Activated naive CD4-positive, alpha-beta T cell treated with anti-CD3 and anti-CD28 coated beads, Interleukin-2, amount 50 U/mL, for 72 hours (primary cell): ENCODE measurements at regions not wholly inside any gene's neighbourhood (a gene's known extent, or its start where the extent isn't known, plus 50 kb on each side); places are given as distances from the start of the nearest gene placed in this dataset.
"Not testable (repeated sequence)": the region's sequence is repeated elsewhere in the genome, so short reads cannot be mapped to it uniquely, and the experiment has no call there.

ENCODE experiments used
- ATAC-seq, 2 donors: fragments of 150-1000 bp; cut with Tn5 transposase; 2 replicates each; pipeline ENCODE4 v1.10.0; 2021; ENCODE audit warnings: mild to moderate bottlenecking in 2 of 2, moderate library complexity in 2 of 2
- DNase-seq, 2 donors: peaks; one replicate each; pipeline ENCODE4 v3.0.0; 2021 to 2022; ENCODE audit warnings: low spot score in 2 of 2
- H3K27ac Mint-ChIP-seq, 2 donors: one replicate each; pipeline ENCODE4 v1.8.0; 2022; ENCODE audit warnings: mild to moderate bottlenecking in 2 of 2, mixed read lengths in 2 of 2
- H3K36me3 Mint-ChIP-seq, 2 donors: one replicate each; pipeline ENCODE4 v1.8.0; 2022; ENCODE audit warnings: mixed read lengths in 2 of 2
- H3K9me3 Mint-ChIP-seq, 2 donors: one replicate each; pipeline ENCODE4 v1.8.0; 2022; ENCODE audit warnings: mixed read lengths in 2 of 2

DNA sequence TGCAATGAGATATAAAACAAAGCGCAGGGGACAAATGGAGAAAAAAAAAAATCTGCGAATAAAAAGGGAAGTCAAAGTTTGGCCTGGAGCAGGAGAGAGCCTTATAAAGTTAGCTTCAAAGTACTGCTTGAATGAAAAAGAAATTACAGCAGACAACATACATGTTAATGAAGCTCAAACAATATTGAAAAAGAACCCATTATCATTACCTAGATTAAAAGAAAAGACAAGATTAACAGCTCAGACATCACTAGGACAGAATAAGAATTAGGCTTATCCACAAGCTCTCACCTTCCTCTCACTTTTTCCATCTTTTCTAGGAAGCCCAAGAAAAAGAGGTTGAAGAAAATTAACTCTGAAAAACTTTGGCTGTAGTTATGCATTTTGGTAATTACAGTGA is 503.5 kb downstream of the ETNK1 start:
- Mint-ChIP-seq H3K9me3 (peaks cover 5 to 6% of the 10 kb centered on the region in 2 donors), H3K36me3 (no peaks in the 10 kb centered on the region), H3K27ac (no peak overlapping the region)
- no peak for ATAC-seq
- no peak for DNase-seq

DNA sequence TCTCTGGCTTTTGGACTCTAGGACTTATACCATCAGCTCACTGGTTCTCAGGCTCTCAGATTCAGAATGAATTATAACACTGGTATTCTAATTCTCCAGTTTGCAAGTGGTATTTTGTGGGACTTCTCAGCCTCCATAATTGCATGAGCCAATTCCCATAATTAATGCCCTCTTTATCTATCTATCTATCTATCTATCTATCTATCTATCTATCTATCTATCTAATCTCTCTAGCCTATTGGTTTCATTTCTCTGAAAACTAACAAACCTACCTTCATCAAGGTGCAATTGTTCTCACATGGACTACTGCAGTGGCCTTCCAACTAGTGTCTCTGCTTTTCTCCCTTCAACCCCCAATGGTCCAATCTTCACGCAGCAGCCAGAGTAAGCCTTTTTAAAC is 507.4 kb downstream of the ETNK1 start:
- Mint-ChIP-seq H3K9me3 (peaks cover 3 to 14% of the 10 kb centered on the region in 2 donors), H3K36me3 (no peaks in the 10 kb centered on the region), H3K27ac (no peak overlapping the region)
- no peak for ATAC-seq
- DNase-seq: no peak

GRCh38 chr12:23133471-23133870 is 508.5 kb downstream of the ETNK1 start:
- ATAC-seq (no peak), DNase-seq (no peak)
- H3K27ac Mint-ChIP-seq: no peak overlapping the region
- H3K36me3 Mint-ChIP-seq: no peaks in the 10 kb centered on the region
- peaks cover 4 to 15% of the 10 kb centered on the region in 2 donors for H3K9me3 Mint-ChIP-seq

GRCh38 chr12:23139026-23139425 is 514.1 kb downstream of the ETNK1 start:
- no peak for DNase-seq
- no peaks in the 10 kb centered on the region for H3K36me3 Mint-ChIP-seq
- ATAC-seq: no peak
- H3K27ac Mint-ChIP-seq: no peak overlapping the region
- H3K9me3 Mint-ChIP-seq: peaks cover 15 to 19% of the 10 kb centered on the region in 2 donors

DNA sequence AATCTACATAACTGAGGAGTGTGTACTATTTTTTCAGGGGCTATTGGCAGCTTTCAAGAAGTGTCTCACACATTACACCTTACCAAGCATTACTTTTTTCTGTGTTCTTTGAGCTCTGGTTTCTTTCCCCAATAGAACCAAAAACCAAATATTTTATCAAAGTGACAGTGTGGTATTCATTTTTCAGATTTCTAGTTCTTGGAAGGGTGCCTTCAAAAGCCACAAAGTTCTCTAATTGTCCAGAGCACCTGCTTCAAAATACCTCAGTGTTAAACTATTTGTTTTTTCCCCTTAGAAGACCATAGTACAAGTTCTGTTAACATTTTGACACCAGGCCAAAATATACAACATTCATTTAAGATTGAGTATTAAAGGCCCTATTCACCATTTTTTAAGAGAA is 515.7 kb downstream of the ETNK1 start:
- H3K9me3 Mint-ChIP-seq: peaks cover 22 to 34% of the 10 kb centered on the region in 2 donors
- no peak overlapping the region for H3K27ac Mint-ChIP-seq
- no peak for ATAC-seq
- peaks cover 7 to 8% of the 10 kb centered on the region in 2 donors for H3K36me3 Mint-ChIP-seq
- DNase-seq: no peak

- DNase-seq (no peak), ATAC-seq (no peak)
- H3K36me3 Mint-ChIP-seq: peaks cover 9 to 11% of the 10 kb centered on the region in 2 donors
- no peak overlapping the region for H3K27ac Mint-ChIP-seq
- peaks cover 24 to 34% of the 10 kb centered on the region in 2 donors for H3K9me3 Mint-ChIP-seq
These were observed 516.4 kb downstream of the ETNK1 start for GRCh38 chr12:23141335-23141734.

GRCh38 chr12:23146070-23146469 is 521.1 kb downstream of the ETNK1 start:
- ATAC-seq, DNase-seq, H3K27ac Mint-ChIP-seq: not testable (repeated sequence)
- Mint-ChIP-seq H3K36me3 (peaks cover 9 to 15% of the 10 kb centered on the region in 2 donors), H3K9me3 (peaks cover 17 to 31% of the 10 kb centered on the region in 2 donors)

DNA sequence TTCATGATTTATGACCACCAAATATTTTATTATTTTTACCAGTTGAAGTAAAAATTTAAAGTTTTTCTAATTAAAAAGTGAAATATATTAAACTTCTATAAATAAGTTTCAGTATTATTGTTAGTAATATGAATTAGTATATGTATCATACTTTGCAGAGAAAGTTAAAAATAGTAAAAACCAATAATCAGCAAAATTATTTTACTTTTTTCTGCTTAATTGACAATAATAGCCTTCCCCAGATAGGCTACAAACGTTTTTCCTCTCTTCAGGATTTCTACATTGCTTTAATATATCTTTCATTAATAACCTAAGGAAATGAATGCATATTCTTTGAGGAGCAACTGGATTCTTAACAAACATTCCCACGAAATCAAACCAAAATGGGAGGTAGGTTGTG is 543.5 kb downstream of the ETNK1 start:
- DNase-seq (no peak), ATAC-seq (no peak)
- peaks cover 1 to 6% of the 10 kb centered on the region in 2 donors for H3K9me3 Mint-ChIP-seq
- H3K36me3 Mint-ChIP-seq: no peaks in the 10 kb centered on the region
- no peak overlapping the region for H3K27ac Mint-ChIP-seq

- H3K9me3 Mint-ChIP-seq: peaks cover 8 to 13% of the 10 kb centered on the region in 2 donors
- no peaks in the 10 kb centered on the region for H3K36me3 Mint-ChIP-seq
- DNase-seq (no peak), ATAC-seq (no peak)
- H3K27ac Mint-ChIP-seq: no peak overlapping the region
These were observed 544.2 kb downstream of the ETNK1 start for GRCh38 chr12:23169012-23169695.

DNA sequence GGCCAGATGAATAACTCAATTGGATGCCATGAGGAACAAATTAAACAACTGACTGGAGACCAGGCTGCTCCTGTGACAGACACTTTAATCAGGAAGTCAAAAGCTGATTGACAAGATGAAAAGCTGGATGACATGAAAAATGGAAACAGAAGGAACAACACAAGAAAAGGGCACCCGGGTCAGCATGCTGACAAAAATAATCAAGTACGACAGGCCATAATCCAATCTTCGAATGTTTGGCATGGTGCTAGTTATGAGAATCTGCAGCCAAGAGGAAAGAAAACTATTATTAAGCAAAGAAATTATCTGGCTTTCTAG is 544.7 kb downstream of the ETNK1 start:
- no peak for DNase-seq
- Mint-ChIP-seq H3K36me3 (no peaks in the 10 kb centered on the region), H3K27ac (no peak overlapping the region), H3K9me3 (peaks cover 10 to 14% of the 10 kb centered on the region in 2 donors)
- ATAC-seq: no peak

- peaks cover 10 to 14% of the 10 kb centered on the region in 2 donors for H3K9me3 Mint-ChIP-seq
- H3K27ac Mint-ChIP-seq: no peak overlapping the region
- DNase-seq: no peak
- H3K36me3 Mint-ChIP-seq: no peaks in the 10 kb centered on the region
- no peak for ATAC-seq
These were observed 549.9 kb downstream of the ETNK1 start for GRCh38 chr12:23174917-23175316.

DNA sequence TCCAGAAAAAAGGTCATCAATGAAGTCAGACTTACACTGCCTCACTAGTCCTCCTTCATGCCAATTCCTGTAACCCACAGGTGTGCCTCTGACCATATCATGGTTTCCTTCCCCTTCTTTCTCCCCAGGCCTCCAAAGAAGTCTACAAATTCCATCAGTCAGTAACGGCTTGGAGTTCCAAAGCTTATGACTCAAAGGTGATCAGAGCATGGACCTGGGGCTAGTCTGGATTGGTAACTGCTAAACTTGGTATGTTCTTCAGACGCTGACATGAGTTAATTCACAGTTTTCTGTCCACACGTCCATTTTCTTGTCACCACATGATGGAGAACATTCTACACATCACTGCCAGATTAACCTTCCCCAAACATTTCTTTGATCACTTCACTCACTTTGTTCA is 560.4 kb downstream of the ETNK1 start:
- H3K27ac Mint-ChIP-seq: no peak overlapping the region
- H3K9me3 Mint-ChIP-seq: no peaks in the 10 kb centered on the region
- ATAC-seq: no peak
- H3K36me3 Mint-ChIP-seq: no peaks in the 10 kb centered on the region
- no peak for DNase-seq

DNA sequence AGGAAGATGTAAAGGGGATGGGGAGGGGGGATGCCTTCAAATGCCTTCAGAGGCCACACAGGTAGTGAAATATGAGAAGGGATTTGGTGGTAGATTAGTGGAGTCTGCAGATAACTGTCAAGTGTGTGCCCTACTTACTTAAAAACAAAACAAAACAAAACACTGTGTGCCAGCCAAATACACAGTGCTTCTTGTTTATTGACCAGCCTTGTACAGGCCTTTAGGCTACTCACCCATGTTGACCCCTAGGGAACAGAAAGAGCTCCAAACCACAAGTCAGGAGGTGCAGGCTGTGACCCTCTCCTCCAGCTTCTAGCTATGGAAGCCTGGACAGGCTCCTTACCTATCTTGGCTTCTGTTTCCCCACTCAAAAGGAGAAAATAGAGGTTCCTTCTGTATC is 562.0 kb downstream of the ETNK1 start:
- no peaks in the 10 kb centered on the region for H3K9me3 Mint-ChIP-seq
- DNase-seq: no peak

DNA sequence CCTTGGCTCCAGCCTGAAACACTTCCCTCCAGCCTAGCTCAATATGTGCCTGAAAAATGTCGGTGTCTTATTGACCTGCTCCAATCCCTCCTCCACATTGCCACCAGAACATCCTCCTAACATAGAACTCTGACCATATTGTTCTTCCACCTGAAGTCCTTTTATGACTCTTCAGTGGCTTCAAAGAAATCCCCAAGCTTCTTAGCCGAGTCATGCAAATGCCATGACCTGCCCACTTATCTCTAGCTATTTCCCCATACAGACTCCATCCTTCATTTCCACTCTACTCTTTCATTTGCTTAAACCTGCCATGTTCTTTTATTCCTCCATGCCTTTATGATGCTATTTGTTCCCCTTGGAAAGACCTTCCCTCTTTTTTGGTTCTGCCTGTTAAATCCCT is 568.6 kb downstream of the ETNK1 start:
- ATAC-seq (no peak), DNase-seq (no peak)
- Mint-ChIP-seq H3K27ac (no peak overlapping the region), H3K9me3 (peaks cover 7% of the 10 kb centered on the region in 2 donors), H3K36me3 (no peaks in the 10 kb centered on the region)

More for the DNA sequence above, 562.0 kb downstream of the ETNK1 start:
- H3K27ac Mint-ChIP-seq: no peak overlapping the region
- no peaks in the 10 kb centered on the region for H3K36me3 Mint-ChIP-seq
- no peak for ATAC-seq

- Mint-ChIP-seq H3K36me3 (no peaks in the 10 kb centered on the region), H3K27ac (no peak overlapping the region), H3K9me3 (peaks cover 7% of the 10 kb centered on the region in 2 donors)
- ATAC-seq: no peak
- no peak for DNase-seq
These were observed 572.3 kb downstream of the ETNK1 start for GRCh38 chr12:23197266-23197665.

GRCh38 chr12:23202728-23203127 is 577.8 kb downstream of the ETNK1 start:
- no peak for ATAC-seq

GRCh38 chr12:23204933-23205778 is 580.2 kb downstream of the ETNK1 start:
- no peaks in the 10 kb centered on the region for H3K36me3 Mint-ChIP-seq
- H3K27ac Mint-ChIP-seq: no peak overlapping the region
- H3K9me3 Mint-ChIP-seq: no peaks in the 10 kb centered on the region
- DNase-seq (no peak), ATAC-seq (peak in 1 of 2 donors; percentile 44)

More at GRCh38 chr12:23202728-23203127, 577.8 kb downstream of the ETNK1 start:
- Mint-ChIP-seq H3K36me3 (no peaks in the 10 kb centered on the region), H3K27ac (no peak overlapping the region), H3K9me3 (no peaks in the 10 kb centered on the region)
- DNase-seq: no peak

GRCh38 chr12:23209793-23210192 is 584.8 kb downstream of the ETNK1 start:
- peaks cover under 1 to 1% of the 10 kb centered on the region in 2 donors for H3K9me3 Mint-ChIP-seq
- ATAC-seq (no peak), DNase-seq (no peak)
- peaks cover 0 to under 1% of the 10 kb centered on the region in 2 donors for H3K36me3 Mint-ChIP-seq
- H3K27ac Mint-ChIP-seq: no peak overlapping the region
